ENCODE measurements at regions not wholly inside any gene's neighbourhood (a gene's known extent, or its start where the extent isn't known, plus 50 kb on each side); places are given as distances from the start of the nearest gene placed in this dataset.

GRCh38 chr12:67593461-67594330 is 54.8 kb upstream of the DYRK2 start:
- no peak for TF ChIP-seq JUND (IDR thresholded peaks at IDR 0.05; ENCODE audit: low read depth)
- in situ Hi-C loops (cut with HindIII; ENCODE audit: low pct_unique_long_range_greater_than_20kb, low sequenced_read_pairs), result no loop called here
- DNase-seq (ENCODE audit: low read depth in 1 of 2, low spot score in 1 of 2), result no peak

- DNase-seq (ENCODE audit: low read depth in 1 of 2, low spot score in 1 of 2), result peak in 1 of 2 experiments; percentile 70
- in situ Hi-C loops (cut with HindIII; ENCODE audit: low pct_unique_long_range_greater_than_20kb, low sequenced_read_pairs), result no loop called here
- TF ChIP-seq JUND (IDR thresholded peaks at IDR 0.05; ENCODE audit: low read depth), result no peak
Observed at GRCh38 chr12:67594888-67595287, 53.7 kb upstream of the DYRK2 start.

GRCh38 chr12:67595365-67595764 is 53.2 kb upstream of the DYRK2 start:
- TF ChIP-seq JUND (IDR thresholded peaks at IDR 0.05; ENCODE audit: low read depth), result peak; percentile 66; the same call in 1 of the 2 replicates
- peak; percentile 11 to 83 for DNase-seq (ENCODE audit: low read depth in 1 of 2, low spot score in 1 of 2)
- in situ Hi-C loops (cut with HindIII; ENCODE audit: low pct_unique_long_range_greater_than_20kb, low sequenced_read_pairs), result no loop called here

- no peak for DNase-seq (ENCODE audit: low read depth in 1 of 2, low spot score in 1 of 2)
- in situ Hi-C loops (cut with HindIII; ENCODE audit: low pct_unique_long_range_greater_than_20kb, low sequenced_read_pairs), result no loop called here
- TF ChIP-seq JUND (IDR thresholded peaks at IDR 0.05; ENCODE audit: low read depth), result no peak
Observed at GRCh38 chr12:67598598-67598997, 49.9 kb upstream of the DYRK2 start.
